GM18498 (cell line): ENCODE measurements at regions not wholly inside any gene's neighbourhood (a gene's known extent, or its start where the extent isn't known, plus 50 kb on each side); places are given as distances from the start of the nearest gene placed in this dataset.

Source experiments
- ATAC-seq: cut with Tn5 transposase; IDR thresholded peaks from one replicate; pipeline ENCODE4 v1.9.1; 2021; ENCODE audit warnings: mild to moderate bottlenecking, moderate library complexity; ENCODE audit not compliant: unreplicated experiment

DNA sequence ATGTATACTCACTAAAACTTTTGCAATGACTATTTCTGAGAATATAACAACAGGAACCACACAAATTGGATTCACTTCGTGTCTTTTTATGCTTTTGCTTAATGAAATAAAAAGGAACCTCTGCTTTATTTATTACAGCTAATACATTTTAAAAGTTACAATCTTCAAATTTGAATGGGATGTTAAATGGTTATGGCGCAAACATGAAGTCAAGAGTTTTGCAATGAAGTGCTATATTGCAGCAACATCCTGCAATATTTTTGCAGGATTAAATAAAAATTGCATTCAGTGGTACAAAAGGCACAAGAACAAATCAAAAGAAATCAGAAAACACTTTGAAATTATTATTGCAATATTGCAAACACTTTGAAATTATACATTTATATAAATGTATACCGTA, 1519.0 kb upstream of the MIR17HG start:
- ATAC-seq = no peak

DNA sequence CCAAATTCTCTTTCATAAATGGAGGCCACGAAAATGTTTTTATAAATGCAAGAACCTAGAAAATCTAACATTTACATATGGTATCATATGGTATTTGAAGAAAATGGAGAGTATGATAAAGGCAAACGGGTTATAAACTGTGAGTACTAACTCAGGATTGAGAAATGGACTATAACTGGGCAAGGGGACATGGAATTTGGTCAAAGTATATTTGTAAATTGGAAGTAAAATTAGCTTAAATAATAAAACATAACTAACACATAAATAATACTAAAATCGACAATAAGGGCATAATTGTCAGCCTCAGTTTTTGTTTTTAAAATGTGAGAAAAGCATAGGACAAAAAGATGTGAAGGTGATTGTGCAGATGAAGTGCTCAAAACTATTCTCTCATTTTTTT, 1516.3 kb upstream of the MIR17HG start:
- ATAC-seq = no peak

DNA sequence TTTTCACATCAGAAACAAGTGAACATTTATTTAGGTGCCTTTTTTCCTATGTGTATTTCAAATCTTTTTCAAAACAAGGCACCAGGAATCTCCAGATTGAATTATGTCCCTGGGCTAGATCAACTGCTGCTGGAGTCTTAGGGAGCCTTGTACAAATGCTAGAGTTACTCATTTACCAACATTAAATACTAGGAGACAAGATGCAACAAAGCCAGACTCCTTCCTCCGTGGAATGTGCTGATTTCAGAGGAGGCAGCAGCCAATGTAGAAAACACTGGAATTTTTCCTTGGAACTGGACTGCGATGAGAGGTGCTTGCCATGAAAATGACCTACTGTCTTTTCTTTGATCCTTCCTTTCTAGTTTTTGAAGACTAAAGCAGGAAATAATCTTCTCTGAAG, 1514.7 kb upstream of the MIR17HG start:
- no peak for ATAC-seq

DNA sequence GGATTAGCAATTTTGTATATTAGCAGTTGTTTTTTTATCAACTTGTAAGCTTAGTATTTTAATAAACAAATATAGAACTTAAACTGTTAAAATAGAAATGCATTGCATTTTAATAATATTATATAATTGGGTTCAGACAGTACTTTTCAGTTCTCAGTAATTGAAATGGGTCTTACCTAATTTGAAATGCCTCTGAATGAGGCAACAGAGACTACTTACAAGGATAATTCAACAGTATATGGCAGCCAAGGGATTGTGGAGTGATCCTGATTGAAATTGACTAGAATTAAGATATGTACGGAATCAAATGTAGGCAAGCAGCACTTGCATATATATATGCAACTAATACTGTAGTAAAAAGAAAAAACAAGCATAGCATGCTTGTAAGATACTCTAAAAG, 1503.9 kb upstream of the MIR17HG start:
- ATAC-seq = no peak

DNA sequence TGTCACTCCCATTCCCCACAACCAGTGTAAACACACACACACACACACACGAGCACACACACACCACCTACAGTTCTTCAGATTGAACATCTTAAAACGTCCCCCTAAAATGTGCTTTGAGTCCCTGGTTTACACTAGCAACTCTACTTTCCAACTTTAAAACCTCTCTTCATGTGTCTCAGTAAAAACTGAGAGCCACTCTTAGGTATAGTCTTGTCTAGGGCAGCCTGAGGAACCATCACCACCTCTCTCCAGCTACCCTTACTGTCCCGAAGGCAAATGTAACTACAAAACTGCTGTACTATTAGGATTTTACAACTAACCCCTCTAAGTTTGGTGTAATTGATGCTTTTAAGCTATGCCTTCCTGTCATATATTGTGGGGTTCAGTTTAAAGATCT, 1501.6 kb upstream of the MIR17HG start:
- ATAC-seq = no peak

DNA sequence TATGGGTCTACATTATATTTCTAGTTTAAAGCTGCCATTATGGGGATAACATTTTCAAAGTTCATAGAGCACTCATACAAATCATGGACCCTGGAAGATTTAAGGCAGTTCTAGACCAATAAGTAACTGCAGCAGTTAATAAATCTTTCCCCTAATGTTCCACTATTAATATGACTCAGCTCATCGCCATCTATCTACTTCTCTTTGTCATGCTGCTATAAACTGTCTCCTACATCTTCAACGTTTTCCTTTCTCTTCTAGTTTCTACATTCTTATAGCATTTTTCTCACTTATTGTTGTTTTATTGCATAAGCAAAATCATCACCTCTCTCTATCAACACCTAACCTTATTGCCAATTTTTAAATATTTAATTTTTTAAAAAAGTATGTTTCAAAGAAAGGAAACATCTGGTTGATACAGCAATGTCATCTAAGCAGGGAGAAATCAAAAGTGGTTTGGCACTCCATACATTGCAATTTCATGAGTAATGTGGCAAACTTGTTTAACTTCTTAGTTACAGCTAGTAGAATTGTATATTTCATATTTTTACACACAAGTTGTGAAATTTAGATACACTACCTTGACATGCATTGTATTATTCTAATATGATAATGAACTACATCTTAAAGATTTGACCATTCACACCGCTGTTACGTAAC, 1500.4 kb upstream of the MIR17HG start:
- no peak for ATAC-seq

DNA sequence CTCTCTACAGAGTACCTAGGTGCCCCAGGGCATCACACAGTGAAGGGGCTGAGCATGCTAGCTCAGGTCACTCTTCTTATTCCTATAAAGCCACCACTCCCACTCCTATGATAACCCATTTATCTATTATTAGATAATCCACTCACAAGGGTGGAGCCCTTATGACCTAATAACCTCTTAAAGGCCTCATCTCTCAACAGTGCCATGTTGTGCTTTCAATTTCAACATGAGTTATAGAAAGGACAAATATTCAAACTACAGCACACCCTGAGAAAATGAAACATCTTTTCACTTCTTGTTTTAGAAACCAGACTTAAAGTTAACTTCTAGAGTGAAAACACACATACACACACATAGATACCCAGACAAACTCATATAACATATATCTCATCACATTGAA, 1494.9 kb upstream of the MIR17HG start:
- ATAC-seq = peak; percentile 55

DNA sequence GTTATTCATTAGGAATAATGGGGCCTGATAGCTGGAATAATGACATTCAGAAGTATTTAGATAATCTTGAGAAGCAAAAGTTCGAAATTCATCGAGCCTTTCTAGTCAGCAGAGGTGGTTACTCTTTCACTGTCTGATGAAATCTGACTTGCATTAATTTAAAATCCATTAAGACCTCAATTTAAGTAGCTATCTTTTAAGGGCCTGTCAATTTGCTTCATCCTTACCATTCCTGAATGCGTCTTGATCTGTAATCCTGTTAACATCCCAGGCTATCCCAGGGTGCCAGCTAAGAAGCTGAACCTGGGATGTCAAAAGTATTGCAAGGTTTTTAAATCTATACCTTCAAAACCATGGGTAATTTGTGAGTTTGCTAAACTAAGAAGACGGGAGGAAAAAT, 1491.0 kb upstream of the MIR17HG start:
- no peak for ATAC-seq

DNA sequence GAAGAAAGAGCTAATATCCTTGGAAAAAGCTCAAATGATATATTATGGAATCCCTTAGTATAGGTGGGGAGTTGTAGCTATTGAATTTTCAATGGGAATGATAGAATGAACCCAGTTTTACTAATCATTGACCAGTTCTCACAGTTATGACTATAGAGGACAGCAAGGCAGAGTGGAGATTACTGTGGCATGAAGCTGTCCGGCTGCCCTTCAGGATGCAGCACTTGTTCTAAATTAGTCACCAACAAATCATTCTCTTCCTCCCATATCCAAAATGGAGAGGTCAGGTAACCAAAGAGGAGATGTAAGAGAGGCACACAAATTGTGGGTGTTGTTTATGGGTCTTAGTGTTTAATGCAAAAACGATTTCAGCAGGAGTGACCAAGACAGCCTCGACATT, 1490.0 kb upstream of the MIR17HG start:
- ATAC-seq = no peak

DNA sequence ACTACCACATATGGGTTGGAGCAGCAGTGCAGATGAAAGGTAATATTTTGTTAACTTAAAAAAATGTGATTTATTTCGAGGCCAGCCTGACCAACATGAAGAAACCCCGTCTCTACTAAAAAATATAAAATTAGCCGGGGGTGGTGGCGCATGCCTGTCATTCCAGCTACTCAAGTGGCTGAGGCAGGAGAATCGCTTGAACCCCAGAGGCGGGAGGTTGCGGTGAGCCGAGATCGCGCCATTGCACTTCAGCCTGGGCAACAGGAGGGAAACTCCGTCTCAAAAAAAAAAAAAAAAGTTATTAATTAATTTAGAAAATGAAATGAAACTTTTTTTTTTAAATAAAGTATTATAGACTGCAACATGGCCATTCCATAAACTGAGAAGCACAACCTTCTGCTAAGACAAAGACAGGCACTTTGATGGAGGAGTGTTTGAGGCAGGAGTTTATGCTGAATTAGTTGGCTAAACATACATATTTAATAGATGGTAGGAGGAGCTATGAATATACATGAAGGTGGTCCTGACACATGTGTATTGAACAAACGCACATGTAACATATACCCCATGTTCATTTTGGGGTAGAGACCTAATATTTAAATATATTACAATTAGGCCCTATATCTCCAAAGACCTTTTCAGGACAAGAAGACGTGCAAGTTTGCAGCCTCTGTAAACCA, 1485.3 kb upstream of the MIR17HG start:
- ATAC-seq = no peak

DNA sequence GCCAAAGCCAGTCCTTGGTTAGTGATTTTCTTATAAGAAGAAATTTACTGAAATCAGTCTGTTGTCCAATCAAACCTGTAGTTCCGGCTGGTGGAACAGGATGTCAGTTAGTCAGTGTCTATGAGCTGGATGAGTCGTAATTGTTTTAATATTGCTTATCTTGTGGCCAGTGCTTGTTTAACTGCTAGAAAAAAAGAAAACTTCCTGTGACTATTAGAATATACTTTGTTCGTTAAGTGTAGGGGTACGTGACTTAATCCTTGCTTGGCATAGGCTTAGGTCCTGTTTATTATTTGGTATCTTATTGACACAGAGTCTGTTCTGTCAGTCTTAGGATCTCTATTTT, 1484.8 kb upstream of the MIR17HG start:
- no peak for ATAC-seq

DNA sequence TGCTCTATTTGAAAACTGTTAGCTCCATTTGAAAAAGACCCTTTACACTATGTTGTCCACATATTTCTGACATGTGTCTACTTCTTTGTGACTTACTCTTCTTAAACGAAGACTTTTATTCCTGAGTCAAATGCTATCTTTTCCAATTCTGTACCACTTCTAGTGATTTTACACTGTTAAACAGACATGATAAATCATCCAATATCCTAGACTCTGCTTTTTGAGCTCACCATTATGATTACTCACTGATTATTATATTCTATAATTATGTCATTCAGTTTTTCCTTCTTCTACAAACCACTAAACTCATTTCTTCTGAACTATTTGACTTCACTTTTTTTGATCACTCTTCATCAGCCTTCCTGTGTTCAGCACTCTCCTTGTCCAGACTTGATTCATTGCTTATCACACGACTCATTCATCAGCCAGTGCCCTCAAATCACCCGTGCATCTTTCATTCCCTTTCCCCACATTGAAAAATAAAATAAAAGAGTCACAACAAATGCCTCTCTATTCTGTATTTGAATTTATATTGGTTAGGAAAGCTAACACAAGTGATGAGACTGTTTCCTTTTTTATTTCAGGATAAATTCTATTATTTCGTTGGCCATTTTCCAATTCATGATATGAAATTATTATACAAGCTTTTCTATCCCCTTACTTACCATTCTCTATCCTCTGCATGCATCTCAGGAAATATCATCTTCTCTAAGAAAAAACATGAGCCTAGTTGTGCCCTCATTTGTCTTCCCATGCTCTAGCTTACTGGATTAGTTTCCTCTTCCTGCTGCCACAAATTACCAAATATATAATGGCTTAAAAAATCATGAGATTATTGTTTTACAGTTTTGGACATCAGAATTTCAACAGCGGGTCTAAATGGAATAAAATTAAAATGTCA, 1482.1 kb upstream of the MIR17HG start:
- no peak for ATAC-seq

DNA sequence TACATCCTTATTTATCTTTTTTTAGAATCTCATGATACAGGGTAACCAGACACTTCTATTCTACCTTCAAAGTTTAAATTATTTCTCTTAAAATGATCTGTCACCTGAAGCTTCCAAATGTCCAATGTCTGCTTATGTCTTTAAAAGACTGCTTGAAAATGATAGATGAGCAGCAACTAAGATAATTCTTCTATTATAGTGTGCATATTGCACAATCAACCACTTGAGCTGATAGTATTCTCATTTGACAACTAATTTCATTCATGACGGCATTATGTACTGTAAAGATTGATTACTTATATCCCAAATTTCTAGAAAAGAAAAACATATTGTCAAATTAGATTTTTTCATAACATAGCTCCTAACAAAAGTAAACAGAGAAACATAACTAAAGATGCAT, 1478.2 kb upstream of the MIR17HG start:
- ATAC-seq = no peak

DNA sequence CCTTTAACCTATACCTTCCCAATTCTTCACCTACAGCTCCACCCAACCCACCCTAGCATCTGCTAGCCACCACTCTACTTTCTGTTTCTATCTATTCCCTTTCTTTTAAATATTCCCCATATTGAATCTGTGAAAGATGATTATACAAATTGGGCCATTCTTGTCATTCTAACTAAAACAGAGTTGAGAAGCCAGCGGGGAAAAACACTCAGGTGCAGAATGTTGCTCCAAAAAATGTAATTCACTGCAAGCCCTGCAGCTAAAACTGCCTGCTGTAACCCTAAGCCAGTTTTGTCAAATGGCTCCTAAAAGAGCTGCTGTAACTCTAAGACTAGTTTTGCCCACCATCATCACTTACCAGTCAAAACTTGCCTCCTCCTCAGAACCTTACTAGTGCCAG, 1468.6 kb upstream of the MIR17HG start:
- ATAC-seq = no peak

DNA sequence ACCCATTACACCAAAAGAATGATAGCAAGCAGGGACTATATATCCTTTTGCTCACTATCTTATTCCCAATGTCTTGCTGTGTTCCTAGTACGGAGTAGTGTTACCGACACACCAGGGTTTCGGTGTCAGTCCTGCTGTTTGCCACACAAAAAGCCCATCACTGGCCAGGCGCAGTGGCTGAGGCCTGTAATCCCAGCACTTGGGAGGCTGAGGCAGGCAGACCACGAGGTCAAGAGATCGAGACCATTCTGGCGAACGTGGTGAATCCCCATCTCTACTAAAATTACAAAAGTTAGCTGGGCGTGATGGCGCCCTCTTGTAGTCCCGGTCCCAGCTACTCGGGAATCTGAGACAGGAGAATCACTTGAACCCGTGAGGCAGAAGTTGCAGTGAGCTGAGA, 1467.3 kb upstream of the MIR17HG start:
- ATAC-seq = no peak

DNA sequence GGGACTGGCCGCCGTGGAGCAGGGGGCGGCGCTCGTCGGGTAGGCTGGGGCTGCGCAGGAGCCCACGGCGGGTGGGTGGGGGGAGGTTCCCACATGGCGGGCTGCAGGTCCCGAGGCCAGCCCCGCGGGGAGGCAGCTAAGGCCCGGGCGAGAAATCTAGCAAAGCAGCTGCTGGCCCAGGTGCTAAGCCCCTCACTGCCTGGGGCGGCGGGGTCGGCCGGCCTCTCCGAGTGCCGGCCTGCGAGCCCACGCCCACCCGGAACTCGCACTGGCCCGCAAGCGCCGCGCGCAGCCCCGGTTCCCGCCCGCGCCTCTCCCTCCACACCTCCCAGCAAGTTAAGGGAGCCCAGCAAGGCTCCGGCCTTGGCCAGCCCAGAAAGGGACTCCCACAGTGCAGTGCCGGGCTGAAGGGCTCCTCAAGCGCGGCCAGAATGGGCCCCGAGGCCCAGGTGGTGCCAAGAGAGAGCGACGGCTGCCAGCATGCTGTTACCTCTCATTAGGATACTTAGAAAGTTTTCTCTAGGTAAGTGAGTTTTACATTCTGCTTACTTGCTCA, 1463.5 kb upstream of the MIR17HG start:
- no peak for ATAC-seq

DNA sequence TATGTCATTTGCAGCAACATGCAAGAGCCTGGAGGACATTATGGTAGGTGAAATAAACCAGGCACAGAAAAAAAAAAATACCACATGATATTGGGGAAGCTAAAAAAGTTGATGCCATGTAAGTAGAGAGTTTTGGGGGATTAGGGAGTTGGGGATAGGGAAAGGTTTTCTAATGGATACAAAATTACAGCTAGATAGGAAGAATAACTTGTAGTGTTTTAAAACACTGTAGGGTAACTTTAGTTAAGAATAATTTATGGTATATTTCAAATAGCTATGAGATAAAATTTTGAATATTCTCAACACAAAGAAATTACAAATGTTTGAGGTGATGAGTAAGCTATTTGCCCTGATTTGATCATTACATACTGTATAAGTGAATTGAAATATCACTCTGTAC, 1456.7 kb upstream of the MIR17HG start:
- no peak for ATAC-seq

DNA sequence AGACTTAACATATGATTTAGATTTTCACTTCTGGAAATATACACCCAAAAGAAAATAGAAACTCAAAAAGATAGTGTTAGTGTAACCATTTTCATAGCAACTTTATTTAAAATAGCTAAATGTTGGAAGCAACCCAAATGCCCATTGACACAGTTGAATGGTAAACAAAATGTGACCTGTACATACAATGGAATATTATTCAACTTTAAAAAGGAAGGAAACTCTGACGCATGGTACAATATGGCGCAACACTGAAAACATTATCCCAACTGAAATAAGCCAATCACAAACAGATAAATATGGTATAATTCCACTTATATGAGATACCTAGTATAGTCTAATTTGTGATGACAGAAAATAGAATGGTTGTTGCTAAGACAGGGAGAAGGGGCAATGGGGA, 1456.1 kb upstream of the MIR17HG start:
- ATAC-seq = no peak

DNA sequence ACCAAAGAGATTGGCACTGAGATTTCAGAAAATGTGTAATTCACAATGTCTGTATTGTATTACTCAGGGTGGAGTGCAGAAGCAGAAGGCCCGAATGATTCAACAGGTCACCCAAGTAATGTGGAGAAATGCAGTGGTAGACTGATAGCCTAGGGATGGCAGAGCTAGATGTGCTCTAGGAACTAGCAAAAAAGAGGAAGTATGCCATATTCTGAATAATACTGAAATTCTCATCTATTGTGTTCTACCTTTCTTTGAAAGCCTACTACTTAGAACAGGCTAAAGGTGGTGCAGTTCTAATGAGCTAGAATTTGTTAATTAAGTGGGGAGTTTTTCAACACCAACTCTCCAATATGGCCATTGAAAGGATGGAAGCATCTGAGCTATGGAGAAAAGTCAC, 1449.8 kb upstream of the MIR17HG start:
- ATAC-seq = no peak

DNA sequence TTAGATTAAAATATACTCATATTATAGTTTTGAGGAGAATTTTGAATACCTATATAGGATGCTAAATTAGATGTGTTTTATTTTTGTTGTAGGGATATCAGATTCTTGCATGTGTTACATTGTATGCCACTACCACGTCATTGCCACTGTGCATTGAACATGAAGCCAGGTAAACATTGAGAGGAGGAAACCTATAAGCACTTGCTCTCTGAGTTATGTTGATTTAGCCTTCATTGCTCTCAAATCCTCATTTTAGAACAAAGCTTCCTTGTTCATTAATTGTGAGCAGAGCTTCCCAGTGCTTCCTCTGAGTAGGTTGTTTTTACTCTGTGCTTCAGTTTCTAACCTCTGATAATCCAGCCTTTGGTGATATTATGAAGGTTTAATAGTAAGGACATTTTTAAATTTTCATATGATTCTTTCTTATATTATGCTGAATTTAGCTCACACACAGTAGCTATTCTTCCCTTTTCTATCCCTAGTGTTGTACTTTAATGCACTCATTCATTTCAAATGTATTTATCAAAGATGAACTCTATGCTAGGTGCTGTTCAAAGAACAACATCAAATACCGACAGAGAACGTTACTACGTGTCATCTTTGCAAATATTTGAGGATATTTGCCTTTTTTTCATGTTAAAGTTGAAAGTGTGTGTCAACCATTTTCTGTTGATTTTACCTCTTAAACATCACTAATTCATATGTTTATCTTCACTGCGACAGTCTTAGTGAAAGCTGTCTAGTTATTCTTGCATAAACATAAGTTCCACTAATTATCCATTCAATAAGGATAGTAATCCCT, 1448.0 kb upstream of the MIR17HG start:
- ATAC-seq = no peak
